Karpas-422 (cell line): ENCODE measurements at regions not wholly inside any gene's neighbourhood (a gene's known extent, or its start where the extent isn't known, plus 50 kb on each side); places are given as distances from the start of the nearest gene placed in this dataset.

Experiments used
- DNase-seq: peaks from one replicate; pipeline ENCODE4 v3.0.0-alpha.2; 2015
- H2AFZ ChIP-seq: fragments of 200-600 bp; sonication (generic); 2 replicates; pipeline ENCODE4 v1.6.1; 2014; ENCODE audit warnings: antibody characterized with exemption, low read length, mixed read lengths
- H3K27ac ChIP-seq: fragments of 200-600 bp; sonication (generic); 2 replicates; pipeline ENCODE4 v1.5.1; 2014; ENCODE audit warnings: mild to moderate bottlenecking, low read length, moderate library complexity
- H3K27me3 ChIP-seq: fragments of 200-600 bp; sonication (generic); 2 replicates; pipeline ENCODE4 v1.6.1; 2014; ENCODE audit warnings: low read length, mixed read lengths
- H3K36me3 ChIP-seq: fragments of 200-600 bp; sonication (generic); 2 replicates; pipeline ENCODE4 v1.6.1; 2014; ENCODE audit warnings: low read length, mixed read lengths; ENCODE audit not compliant: insufficient read depth
- H3K4me1 ChIP-seq: fragments of 200-600 bp; sonication (generic); 2 replicates; pipeline ENCODE4 v1.6.1; 2014; ENCODE audit warnings: mild to moderate bottlenecking, low read length, mixed read lengths
- H3K4me2 ChIP-seq: fragments of 200-600 bp; sonication (generic); 2 replicates; pipeline ENCODE4 v1.6.1; 2014; ENCODE audit warnings: low read length, low read depth, mild to moderate bottlenecking; ENCODE audit not compliant: poor library complexity, severe bottlenecking
- H3K4me3 ChIP-seq: fragments of 200-600 bp; sonication (generic); 2 replicates; pipeline ENCODE4 v1.5.1; 2014; ENCODE audit warnings: mild to moderate bottlenecking, antibody characterized with exemption, low read length, mixed read lengths
- H3K79me2 ChIP-seq: fragments of 200-600 bp; sonication (generic); 2 replicates; pipeline ENCODE4 v1.6.1; 2014; ENCODE audit warnings: mild to moderate bottlenecking, low read length, mixed read lengths
- H3K9ac ChIP-seq: fragments of 200-600 bp; sonication (generic); 2 replicates; pipeline ENCODE4 v1.6.0; 2014; ENCODE audit warnings: low read length
- H3K9me2 ChIP-seq: fragments of 200-600 bp; sonication (generic), shearing (Covaris generic); replicated peaks from 2 replicates; pipeline ENCODE4 v1.6.0; 2014; ENCODE audit warnings: mild to moderate bottlenecking, low read length, moderate library complexity; ENCODE audit not compliant: insufficient read depth
- H3K9me3 ChIP-seq: fragments of 300-700, 200-600 bp; sonication (generic); 2 replicates; pipeline ENCODE4 v1.6.1; 2014; ENCODE audit warnings: low read length, mixed read lengths
- H4K20me1 ChIP-seq: fragments of 200-600 bp; sonication (generic); 2 replicates; pipeline ENCODE4 v1.6.1; 2014; ENCODE audit warnings: mild to moderate bottlenecking, antibody characterized with exemption, low read length, low read depth; ENCODE audit not compliant: insufficient read depth

GRCh38 chr2:198883604-198884003 is 574.1 kb downstream of the SATB2 start:
- Histone ChIP-seq H3K9me2 (no peaks in the 10 kb centered on the region), H3K27ac (no peak overlapping the region), H2AFZ (no peak overlapping the region), H3K27me3 (no peaks in the 10 kb centered on the region), H3K9ac (no peak overlapping the region), H4K20me1 (no peaks in the 10 kb centered on the region), H3K9me3 (no peaks in the 10 kb centered on the region), H3K79me2 (no peaks in the 10 kb centered on the region), H3K36me3 (no peaks in the 10 kb centered on the region), H3K4me2 (no peak overlapping the region), H3K4me3 (no peak overlapping the region), H3K4me1 (no peaks in the 10 kb centered on the region)
- DNase-seq, result no peak

- no peak overlapping the region for H3K4me2 ChIP-seq
- H3K36me3 ChIP-seq, result no peaks in the 10 kb centered on the region
- no peak overlapping the region for H3K4me3 ChIP-seq
- H3K27ac ChIP-seq, result no peak overlapping the region
- H3K27me3 ChIP-seq, result no peaks in the 10 kb centered on the region
- H3K9ac ChIP-seq, result no peak overlapping the region
- no peak for DNase-seq
- H2AFZ ChIP-seq, result no peak overlapping the region
- no peaks in the 10 kb centered on the region for H3K4me1 ChIP-seq
- no peaks in the 10 kb centered on the region for H3K9me3 ChIP-seq
- H3K9me2 ChIP-seq, result no peaks in the 10 kb centered on the region
- no peaks in the 10 kb centered on the region for H4K20me1 ChIP-seq
- no peaks in the 10 kb centered on the region for H3K79me2 ChIP-seq
Observed at GRCh38 chr2:198880986-198881385, 576.8 kb downstream of the SATB2 start.

GRCh38 chr2:198880421-198880820 is 577.3 kb downstream of the SATB2 start:
- no peaks in the 10 kb centered on the region for H3K27me3 ChIP-seq
- H3K9ac ChIP-seq, result no peak overlapping the region
- H3K9me3 ChIP-seq, result no peaks in the 10 kb centered on the region
- H3K79me2 ChIP-seq, result no peaks in the 10 kb centered on the region
- no peak overlapping the region for H3K4me3 ChIP-seq
- H3K36me3 ChIP-seq, result no peaks in the 10 kb centered on the region
- no peaks in the 10 kb centered on the region for H3K9me2 ChIP-seq
- no peak for DNase-seq
- H3K4me1 ChIP-seq, result no peaks in the 10 kb centered on the region
- H3K4me2 ChIP-seq, result no peak overlapping the region
- no peak overlapping the region for H3K27ac ChIP-seq
- no peaks in the 10 kb centered on the region for H4K20me1 ChIP-seq
- no peak overlapping the region for H2AFZ ChIP-seq

DNA sequence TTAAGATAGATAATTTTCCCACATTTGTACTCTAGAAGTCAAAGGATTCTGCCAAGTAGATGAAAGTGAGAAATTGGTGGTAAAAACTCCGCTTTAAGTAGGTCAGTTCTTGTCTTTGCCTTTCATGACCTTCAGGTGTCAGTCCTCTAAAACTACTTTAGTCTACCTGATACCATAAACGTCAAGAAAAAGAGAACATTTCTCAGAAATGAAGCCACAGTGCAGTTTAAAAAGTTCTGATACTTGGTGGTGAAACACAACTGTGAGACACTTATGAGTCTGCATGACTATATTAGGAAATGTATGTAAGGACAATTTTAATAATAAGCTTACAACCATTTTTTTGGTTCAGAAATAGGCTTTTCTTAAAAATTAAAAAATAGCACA is 583.3 kb downstream of the SATB2 start:
- no peaks in the 10 kb centered on the region for H3K79me2 ChIP-seq
- H3K36me3 ChIP-seq, result no peaks in the 10 kb centered on the region
- H3K4me1 ChIP-seq, result no peaks in the 10 kb centered on the region
- H3K4me2 ChIP-seq, result no peak overlapping the region
- no peaks in the 10 kb centered on the region for H3K27me3 ChIP-seq
- no peak overlapping the region for H3K27ac ChIP-seq
- no peak overlapping the region for H2AFZ ChIP-seq
- H3K9me3 ChIP-seq, result no peaks in the 10 kb centered on the region
- H3K9me2 ChIP-seq, result no peaks in the 10 kb centered on the region
- H4K20me1 ChIP-seq, result no peaks in the 10 kb centered on the region
- no peak overlapping the region for H3K9ac ChIP-seq
- no peak for DNase-seq
- H3K4me3 ChIP-seq, result no peak overlapping the region

GRCh38 chr2:198873503-198874471 is 584.0 kb downstream of the SATB2 start:
- Histone ChIP-seq H3K36me3 (no peaks in the 10 kb centered on the region), H3K4me1 (no peaks in the 10 kb centered on the region), H3K9ac (no peak overlapping the region), H3K27me3 (no peaks in the 10 kb centered on the region), H3K27ac (no peak overlapping the region), H3K4me3 (no peak overlapping the region), H3K9me3 (no peaks in the 10 kb centered on the region), H4K20me1 (no peaks in the 10 kb centered on the region), H3K79me2 (no peaks in the 10 kb centered on the region), H2AFZ (no peak overlapping the region), H3K9me2 (no peaks in the 10 kb centered on the region), H3K4me2 (no peak overlapping the region)
- DNase-seq, result no peak

- Histone ChIP-seq H2AFZ (no peak overlapping the region), H3K9me2 (no peaks in the 10 kb centered on the region), H3K27ac (no peak overlapping the region), H3K4me2 (no peak overlapping the region), H3K4me1 (no peaks in the 10 kb centered on the region), H3K4me3 (no peak overlapping the region), H3K27me3 (no peaks in the 10 kb centered on the region), H3K36me3 (no peaks in the 10 kb centered on the region), H3K9me3 (peaks cover 8% of the 10 kb centered on the region; the same call in 1 of the 2 replicates), H3K79me2 (no peaks in the 10 kb centered on the region), H4K20me1 (no peaks in the 10 kb centered on the region), H3K9ac (no peak overlapping the region)
- DNase-seq, result no peak
Observed at GRCh38 chr2:198863655-198864054, 594.1 kb downstream of the SATB2 start.

- Histone ChIP-seq H3K9me2 (no peaks in the 10 kb centered on the region), H3K27ac (no peak overlapping the region)
Observed at GRCh38 chr2:198861080-198861479, 596.7 kb downstream of the SATB2 start.

GRCh38 chr2:198857246-198857645 is 600.5 kb downstream of the SATB2 start:
- no peaks in the 10 kb centered on the region for H3K79me2 ChIP-seq
- DNase-seq, result no peak
- H4K20me1 ChIP-seq, result no peaks in the 10 kb centered on the region

More at GRCh38 chr2:198861080-198861479, 596.7 kb downstream of the SATB2 start:
- no peaks in the 10 kb centered on the region for H3K27me3 ChIP-seq
- H3K4me2 ChIP-seq, result no peak overlapping the region
- H3K4me1 ChIP-seq, result no peaks in the 10 kb centered on the region
- H3K4me3 ChIP-seq, result no peak overlapping the region
- no peak overlapping the region for H3K9ac ChIP-seq
- H2AFZ ChIP-seq, result no peak overlapping the region
- no peak for DNase-seq
- peaks cover 12% of the 10 kb centered on the region; the same call in 1 of the 2 replicates for H3K9me3 ChIP-seq
- H4K20me1 ChIP-seq, result no peaks in the 10 kb centered on the region
- H3K79me2 ChIP-seq, result no peaks in the 10 kb centered on the region
- H3K36me3 ChIP-seq, result no peaks in the 10 kb centered on the region

More at GRCh38 chr2:198857246-198857645, 600.5 kb downstream of the SATB2 start:
- no peak overlapping the region for H3K4me2 ChIP-seq
- peaks cover 12% of the 10 kb centered on the region; the same call in 1 of the 2 replicates for H3K9me3 ChIP-seq
- no peak overlapping the region for H3K9ac ChIP-seq
- no peaks in the 10 kb centered on the region for H3K36me3 ChIP-seq
- H2AFZ ChIP-seq, result no peak overlapping the region
- no peaks in the 10 kb centered on the region for H3K9me2 ChIP-seq
- H3K27ac ChIP-seq, result no peak overlapping the region
- H3K4me1 ChIP-seq, result no peaks in the 10 kb centered on the region
- H3K4me3 ChIP-seq, result no peak overlapping the region
- no peaks in the 10 kb centered on the region for H3K27me3 ChIP-seq
